ENCODE measurements at regions not wholly inside any gene's neighbourhood (a gene's known extent, or its start where the extent isn't known, plus 50 kb on each side); places are given as distances from the start of the nearest gene placed in this dataset.

- TF ChIP-seq NFRKB (IDR thresholded peaks at IDR 0.05) (no peak), ARNT (IDR thresholded peaks at IDR 0.05) (no peak), BHLHE40 (IDR thresholded peaks at IDR 0.05; ENCODE audit: borderline replicate concordance) (no peak), PKNOX1 (IDR thresholded peaks at IDR 0.05) (no peak)
These were observed 308.5 kb upstream of the ADAMTS5 start for GRCh38 chr21:27275294-27275927.

All from HEK293T (cell line).